ENCODE measurements at regions not wholly inside any gene's neighbourhood (a gene's known extent, or its start where the extent isn't known, plus 50 kb on each side); places are given as distances from the start of the nearest gene placed in this dataset.
"Not testable (repeated sequence)": the region's sequence is repeated elsewhere in the genome, so short reads cannot be mapped to it uniquely, and the experiment has no call there.

GRCh38 chr14:84926656-84927055, 603.3 kb upstream of the FLRT2 start:
- DNase-seq, result no peak

- DNase-seq, result no peak
Observed at GRCh38 chr14:84927096-84927827, 602.7 kb upstream of the FLRT2 start.

GRCh38 chr14:84929086-84929485, 600.9 kb upstream of the FLRT2 start:
- no peak for DNase-seq

GRCh38 chr14:84929834-84930233, 600.1 kb upstream of the FLRT2 start:
- DNase-seq, result no peak

GRCh38 chr14:84937016-84937415, 592.9 kb upstream of the FLRT2 start:
- DNase-seq, result no peak

GRCh38 chr14:84937449-84937848, 592.5 kb upstream of the FLRT2 start:
- DNase-seq, result no peak

- DNase-seq, result not testable (repeated sequence)
Observed at GRCh38 chr14:84944901-84945300, 585.0 kb upstream of the FLRT2 start.

GRCh38 chr14:84959851-84960520, 570.0 kb upstream of the FLRT2 start:
- no peak for DNase-seq

- no peak for DNase-seq
Observed at GRCh38 chr14:84961637-84962036, 568.3 kb upstream of the FLRT2 start.

GRCh38 chr14:84963518-84963917, 566.4 kb upstream of the FLRT2 start:
- DNase-seq, result no peak

- no peak for DNase-seq
Observed at GRCh38 chr14:84965279-84965678, 564.7 kb upstream of the FLRT2 start.

GRCh38 chr14:84969501-84969900, 560.4 kb upstream of the FLRT2 start:
- DNase-seq, result no peak

- no peak for DNase-seq
Observed at GRCh38 chr14:84975241-84975902, 554.6 kb upstream of the FLRT2 start.

- no peak for DNase-seq
Observed at GRCh38 chr14:84976805-84977204, 553.1 kb upstream of the FLRT2 start.

GRCh38 chr14:84987042-84987441, 542.9 kb upstream of the FLRT2 start:
- DNase-seq, result no peak

- DNase-seq, result no peak
Observed at GRCh38 chr14:84988357-84988756, 541.6 kb upstream of the FLRT2 start.

GRCh38 chr14:84991021-84991420, 538.9 kb upstream of the FLRT2 start:
- DNase-seq, result no peak

GRCh38 chr14:84998216-84998615, 531.7 kb upstream of the FLRT2 start:
- DNase-seq, result no peak

GRCh38 chr14:85002846-85003245, 527.1 kb upstream of the FLRT2 start:
- DNase-seq, result no peak

- no peak for DNase-seq
Observed at GRCh38 chr14:85003805-85004204, 526.1 kb upstream of the FLRT2 start.

- no peak for DNase-seq
Observed at GRCh38 chr14:85009506-85009905, 520.4 kb upstream of the FLRT2 start.

GRCh38 chr14:85010186-85010585, 519.8 kb upstream of the FLRT2 start:
- no peak for DNase-seq

GRCh38 chr14:85016496-85016895, 513.4 kb upstream of the FLRT2 start:
- no peak for DNase-seq

- DNase-seq, result not testable (repeated sequence)
Observed at GRCh38 chr14:85023866-85024265, 506.1 kb upstream of the FLRT2 start.
